ENCODE measurements at regions not wholly inside any gene's neighbourhood (a gene's known extent, or its start where the extent isn't known, plus 50 kb on each side); places are given as distances from the start of the nearest gene placed in this dataset.

- no peak for DNase-seq (ENCODE audit: insufficient read length)
- no peak for FAIRE-seq
- TF ChIP-seq TAF1 (IDR thresholded peaks at IDR 0.05; ENCODE audit: borderline replicate concordance, low read depth, low read length), result no peak
- TF ChIP-seq POLR2AphosphoS5 (IDR thresholded peaks at IDR 0.05; ENCODE audit: low read depth, low read length), result no peak
- no peak for TF ChIP-seq POLR2A (IDR thresholded peaks at IDR 0.05; ENCODE audit: low read depth, low read length)
These were observed 208.0 kb downstream of the FOXL1 start for GRCh38 chr16:86786338-86786737.

DNA sequence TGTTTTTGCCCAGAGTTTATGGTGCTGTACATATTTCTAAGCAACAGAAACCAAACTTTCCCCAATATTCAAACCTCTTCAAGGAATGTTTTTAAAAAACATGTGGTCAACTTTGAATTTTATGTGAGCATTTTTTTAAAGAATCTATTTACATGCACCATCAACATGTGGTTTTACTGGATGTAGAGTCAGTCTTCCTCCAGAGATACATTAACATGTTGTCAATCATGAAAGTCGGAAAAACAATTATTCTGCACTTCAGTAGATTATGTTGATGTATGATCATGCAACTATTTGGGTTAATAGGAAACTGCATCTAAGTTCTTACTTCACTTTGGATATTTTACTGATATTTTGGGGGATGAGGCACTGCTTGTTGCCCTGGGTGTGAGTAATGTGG, 208.6 kb downstream of the FOXL1 start:
- DNase-seq (ENCODE audit: insufficient read length) (no peak), FAIRE-seq (no peak)
- TF ChIP-seq POLR2A (IDR thresholded peaks at IDR 0.05; ENCODE audit: low read depth, low read length), result no peak
- no peak for TF ChIP-seq TAF1 (IDR thresholded peaks at IDR 0.05; ENCODE audit: borderline replicate concordance, low read depth, low read length)
- TF ChIP-seq POLR2AphosphoS5 (IDR thresholded peaks at IDR 0.05; ENCODE audit: low read depth, low read length), result no peak

DNA sequence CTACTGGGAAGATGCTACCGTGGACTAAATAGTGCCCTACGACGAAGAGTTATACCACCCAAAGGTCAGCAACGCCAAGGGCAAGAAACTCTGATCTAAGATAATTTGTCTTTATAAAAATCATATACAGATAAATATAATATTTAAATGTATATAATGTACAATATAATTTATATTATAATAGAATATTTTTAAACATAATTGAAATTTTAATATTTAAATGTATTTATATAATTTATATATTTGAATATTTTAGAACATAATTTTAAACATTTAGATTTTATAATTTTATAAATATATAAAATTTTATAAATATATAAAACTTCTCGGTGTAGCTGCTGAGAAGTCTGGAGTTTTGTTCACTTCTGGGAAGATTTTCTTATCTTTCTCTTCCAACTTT, 209.2 kb downstream of the FOXL1 start:
- FAIRE-seq (no peak), DNase-seq (ENCODE audit: insufficient read length) (no peak)
- TF ChIP-seq POLR2AphosphoS5 (IDR thresholded peaks at IDR 0.05; ENCODE audit: low read depth, low read length) (no peak), TAF1 (IDR thresholded peaks at IDR 0.05; ENCODE audit: borderline replicate concordance, low read depth, low read length) (no peak), POLR2A (IDR thresholded peaks at IDR 0.05; ENCODE audit: low read depth, low read length) (no peak)

GRCh38 chr16:86789621-86790051, 211.3 kb downstream of the FOXL1 start:
- no peak for FAIRE-seq
- no peak for TF ChIP-seq POLR2AphosphoS5 (IDR thresholded peaks at IDR 0.05; ENCODE audit: low read depth, low read length)
- no peak for TF ChIP-seq POLR2A (IDR thresholded peaks at IDR 0.05; ENCODE audit: low read depth, low read length)
- no peak for TF ChIP-seq TAF1 (IDR thresholded peaks at IDR 0.05; ENCODE audit: borderline replicate concordance, low read depth, low read length)
- DNase-seq (ENCODE audit: insufficient read length), result no peak

GRCh38 chr16:86791287-86792035, 213.1 kb downstream of the FOXL1 start:
- TF ChIP-seq POLR2AphosphoS5 (IDR thresholded peaks at IDR 0.05; ENCODE audit: low read depth, low read length), result no peak
- FAIRE-seq (no peak), DNase-seq (ENCODE audit: insufficient read length) (no peak)

GRCh38 chr16:86794216-86794864, 216.0 kb downstream of the FOXL1 start:
- FAIRE-seq (no peak), DNase-seq (ENCODE audit: insufficient read length) (no peak)
- TF ChIP-seq POLR2A (IDR thresholded peaks at IDR 0.05; ENCODE audit: low read depth, low read length) (no peak), POLR2AphosphoS5 (IDR thresholded peaks at IDR 0.05; ENCODE audit: low read depth, low read length) (no peak), TAF1 (IDR thresholded peaks at IDR 0.05; ENCODE audit: borderline replicate concordance, low read depth, low read length) (no peak)

DNA sequence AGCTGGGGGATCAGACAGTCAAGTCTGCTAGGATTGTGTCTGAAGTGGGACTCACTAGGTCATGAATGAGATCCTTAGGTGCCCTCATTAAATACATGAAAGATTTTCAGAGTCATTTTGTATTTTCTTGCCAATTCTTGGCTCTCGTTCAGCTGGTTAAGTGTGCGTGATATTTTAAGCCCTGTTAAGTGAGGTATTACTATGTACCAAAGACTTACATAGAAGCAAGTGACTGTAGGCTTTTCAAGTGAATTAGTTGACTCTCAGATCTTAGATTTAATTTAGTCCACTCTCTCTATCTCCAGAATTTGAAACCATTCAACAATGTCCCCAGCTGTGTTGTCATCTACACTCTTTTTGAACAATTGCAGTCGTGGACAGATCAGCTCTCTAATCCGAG, 219.4 kb downstream of the FOXL1 start:
- TF ChIP-seq TAF1 (IDR thresholded peaks at IDR 0.05; ENCODE audit: borderline replicate concordance, low read depth, low read length) (no peak), POLR2AphosphoS5 (IDR thresholded peaks at IDR 0.05; ENCODE audit: low read depth, low read length) (no peak), POLR2A (IDR thresholded peaks at IDR 0.05; ENCODE audit: low read depth, low read length) (no peak)
- FAIRE-seq (no peak), DNase-seq (ENCODE audit: insufficient read length) (no peak)

GRCh38 chr16:86798247-86799041, 220.1 kb downstream of the FOXL1 start:
- no peak for FAIRE-seq
- TF ChIP-seq POLR2AphosphoS5 (IDR thresholded peaks at IDR 0.05; ENCODE audit: low read depth, low read length) (no peak), POLR2A (IDR thresholded peaks at IDR 0.05; ENCODE audit: low read depth, low read length) (no peak), TAF1 (IDR thresholded peaks at IDR 0.05; ENCODE audit: borderline replicate concordance, low read depth, low read length) (no peak)
- no peak for DNase-seq (ENCODE audit: insufficient read length)

GRCh38 chr16:86799367-86799766, 221.0 kb downstream of the FOXL1 start:
- FAIRE-seq, result no peak
- no peak for DNase-seq (ENCODE audit: insufficient read length)
- no peak for TF ChIP-seq POLR2A (IDR thresholded peaks at IDR 0.05; ENCODE audit: low read depth, low read length)
- TF ChIP-seq POLR2AphosphoS5 (IDR thresholded peaks at IDR 0.05; ENCODE audit: low read depth, low read length), result no peak

DNA sequence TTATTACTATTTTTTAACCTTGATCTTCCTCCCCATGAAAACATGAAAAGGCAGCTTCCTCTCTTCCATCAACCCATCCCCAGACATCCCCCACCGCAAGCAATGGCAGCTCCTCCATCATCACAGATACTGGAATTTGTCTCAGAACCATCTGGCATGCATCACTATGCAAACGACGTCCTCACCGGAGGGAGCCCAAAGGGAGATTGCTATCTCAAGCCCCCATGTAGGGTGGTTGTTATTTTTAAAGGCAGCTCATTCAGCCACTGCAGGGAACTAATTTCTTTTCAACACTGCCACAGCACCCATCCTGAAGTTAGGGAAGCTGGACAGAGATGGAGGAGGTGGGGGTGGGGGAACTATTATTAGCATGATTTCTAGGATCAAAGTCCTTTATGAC, 222.5 kb downstream of the FOXL1 start:
- no peak for FAIRE-seq
- no peak for DNase-seq (ENCODE audit: insufficient read length)
- TF ChIP-seq POLR2AphosphoS5 (IDR thresholded peaks at IDR 0.05; ENCODE audit: low read depth, low read length) (no peak), POLR2A (IDR thresholded peaks at IDR 0.05; ENCODE audit: low read depth, low read length) (no peak), TAF1 (IDR thresholded peaks at IDR 0.05; ENCODE audit: borderline replicate concordance, low read depth, low read length) (no peak)

DNA sequence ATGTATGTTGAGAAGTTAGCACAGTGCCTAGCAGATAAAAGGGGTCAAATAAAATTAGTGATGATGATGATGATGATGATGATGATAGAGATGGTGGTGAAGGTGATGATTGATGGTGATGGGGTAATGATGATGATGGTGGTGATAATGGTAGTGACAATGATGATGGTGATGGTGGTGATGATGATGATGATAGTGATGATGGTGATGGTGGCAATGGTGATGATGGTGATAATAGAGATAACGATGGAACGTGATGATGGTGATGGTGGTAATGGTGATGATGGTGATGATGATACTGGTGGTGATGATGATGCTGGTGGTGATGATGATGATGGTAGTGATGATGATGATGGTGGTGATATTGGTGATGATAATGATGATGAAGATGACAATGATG, 223.7 kb downstream of the FOXL1 start:
- TF ChIP-seq TAF1 (IDR thresholded peaks at IDR 0.05; ENCODE audit: borderline replicate concordance, low read depth, low read length), result no peak
- TF ChIP-seq POLR2A (IDR thresholded peaks at IDR 0.05; ENCODE audit: low read depth, low read length), result no peak
- TF ChIP-seq POLR2AphosphoS5 (IDR thresholded peaks at IDR 0.05; ENCODE audit: low read depth, low read length), result no peak
- no peak for DNase-seq (ENCODE audit: insufficient read length)
- FAIRE-seq, result no peak

GRCh38 chr16:86805188-86805587, 226.8 kb downstream of the FOXL1 start:
- no peak for DNase-seq (ENCODE audit: insufficient read length)
- no peak for FAIRE-seq
- TF ChIP-seq POLR2AphosphoS5 (IDR thresholded peaks at IDR 0.05; ENCODE audit: low read depth, low read length) (no peak), TAF1 (IDR thresholded peaks at IDR 0.05; ENCODE audit: borderline replicate concordance, low read depth, low read length) (no peak), POLR2A (IDR thresholded peaks at IDR 0.05; ENCODE audit: low read depth, low read length) (no peak)

All from GM12892 (cell line).